B cell (primary cell): ENCODE measurements at regions not wholly inside any gene's neighbourhood (a gene's known extent, or its start where the extent isn't known, plus 50 kb on each side); places are given as distances from the start of the nearest gene placed in this dataset.

Source experiments
- ATAC-seq: fragments of 200-7000 bp; cut with Tn5 transposase; one replicate; pipeline ENCODE4 v1.10.0; 2021; ENCODE audit warnings: low read depth, mild to moderate bottlenecking, moderate number of reproducible peaks, moderate library complexity
- CTCF ChIA-PET: fragments of 350-600 bp; sonication (Branson Sonifier 250); formaldehyde crosslinking; loops from one replicate; lab custom pipeline; 2021; ENCODE audit warnings: antibody characterized with exemption, inconsistent platforms; lab: Charles Lee
- POLR2A ChIA-PET: fragments of 350-600 bp; sonication (Branson Sonifier 250); formaldehyde crosslinking; loops from one replicate; lab custom pipeline; 2021; ENCODE audit warnings: antibody characterized with exemption; lab: Charles Lee
- DNase-seq: peaks from one replicate; pipeline ENCODE4 v3.0.0; 2013
- H2AFZ ChIP-seq: 2 replicates; pipeline ENCODE4 v1.6.1; 2012; ENCODE audit warnings: mild to moderate bottlenecking, low read depth, low read length; ENCODE audit not compliant: insufficient read depth, poor library complexity, severe bottlenecking
- H3K27ac ChIP-seq, 2 donors: 1 replicate in 1 of 2; 2 replicates in 1 of 2; pipeline ENCODE4 v1.5.1; 2012 to 2013; ENCODE audit warnings: low read length in 2 of 2, mild to moderate bottlenecking in 2 of 2, moderate library complexity in 1 of 2
- H3K27me3 ChIP-seq, 4 experiments: fragments of 200-600 bp in 1 of 4; sonication (generic) in 1 of 4; replicated peaks in 1 of 4; 1 replicate in 2 of 4; 2 replicates in 2 of 4; pipeline versions ENCODE4 v1.6.1 to v1.7.0; 2013 to 2016; ENCODE audit warnings: low read length in 3 of 4, mild to moderate bottlenecking in 2 of 4, mixed read lengths in 1 of 4, moderate library complexity in 1 of 4; ENCODE audit not compliant: insufficient read depth in 4 of 4, control insufficient read depth in 3 of 4; ENCODE audit errors: control extremely low read depth in 1 of 4
- H3K36me3 ChIP-seq, 2 experiments: replicated peaks in 1 of 2; 1 replicate in 1 of 2; 2 replicates in 1 of 2; pipeline versions ENCODE4 v1.6.1 to v1.7.1; 2013; ENCODE audit warnings: low read length in 1 of 2; ENCODE audit not compliant: insufficient read depth in 2 of 2, control insufficient read depth in 1 of 2; ENCODE audit errors: control extremely low read depth in 1 of 2, extremely low read depth in 1 of 2
- H3K4me1 ChIP-seq, 2 donors: fragments of 200-600 bp in 1 of 2; sonication (generic) in 1 of 2; 1 replicate in 1 of 2; 2 replicates in 1 of 2; pipeline versions ENCODE4 v1.5.1 to v1.6.1; 2013 to 2017; ENCODE audit warnings: low read length in 2 of 2; ENCODE audit not compliant: control insufficient read depth in 2 of 2, insufficient read depth in 2 of 2
- H3K4me2 ChIP-seq: replicated peaks from 2 replicates; pipeline ENCODE3; 2012; ENCODE audit warnings: mild to moderate bottlenecking, low read depth, low read length; ENCODE audit not compliant: poor library complexity, severe bottlenecking
- H3K4me3 ChIP-seq, 5 experiments: fragments of 200-600 bp in 1 of 5; sonication (generic) in 1 of 5; 1 replicate in 3 of 5; 2 replicates in 2 of 5; pipeline versions ENCODE4 v1.5.1 to v1.7.0; 2011 to 2016; ENCODE audit warnings: low read length in 4 of 5, mild to moderate bottlenecking in 4 of 5, low read depth in 2 of 5, control low read depth in 1 of 5, moderate library complexity in 1 of 5; ENCODE audit not compliant: insufficient read depth in 1 of 5; ENCODE audit errors: control extremely low read depth in 1 of 5, extremely low read depth in 1 of 5
- H3K79me2 ChIP-seq: fragments of 200-600 bp; sonication (generic); one replicate; pipeline ENCODE4 v1.6.0; 2016; ENCODE audit warnings: low read length; ENCODE audit not compliant: control insufficient read depth, insufficient read depth
- H3K9ac ChIP-seq: fragments of 200-600 bp; sonication (generic); 2 replicates; pipeline ENCODE4 v1.6.1; 2017; ENCODE audit warnings: mild to moderate bottlenecking, low read length, moderate library complexity
- H3K9me3 ChIP-seq, 3 donors: one replicate each; pipeline versions ENCODE4 v1.6.1 to v1.7.1; 2013; ENCODE audit warnings: low read length in 2 of 3; ENCODE audit not compliant: control insufficient read depth in 2 of 3, insufficient read depth in 1 of 3; ENCODE audit errors: control extremely low read depth in 1 of 3
- H4K20me1 ChIP-seq: 2 replicates; pipeline ENCODE4 v1.6.0; 2012; ENCODE audit warnings: mild to moderate bottlenecking, low read length; ENCODE audit not compliant: insufficient read depth, control insufficient read depth, poor library complexity, severe bottlenecking
- H3K27ac Mint-ChIP-seq: one replicate; pipeline ENCODE4 v1.8.0; 2021; ENCODE audit warnings: mixed read lengths
- H3K27me3 Mint-ChIP-seq: one replicate; pipeline ENCODE4 v1.8.0; 2021; ENCODE audit warnings: mixed read lengths
- H3K4me1 Mint-ChIP-seq: one replicate; pipeline ENCODE4 v1.8.0; 2021; ENCODE audit warnings: mixed read lengths
- H3K4me3 Mint-ChIP-seq: one replicate; pipeline ENCODE4 v1.8.0; 2021; ENCODE audit warnings: mixed read lengths
- H3K9me3 Mint-ChIP-seq: one replicate; pipeline ENCODE4 v1.8.0; 2022; ENCODE audit warnings: mixed read lengths; ENCODE audit not compliant: insufficient read depth
- EZH2 ChIP-seq: IDR thresholded peaks from 2 replicates; pipeline ENCODE4 v1.6.1; 2012; ENCODE audit warnings: borderline replicate concordance, low read depth, mild to moderate bottlenecking, moderate library complexity, low read length; ENCODE audit not compliant: insufficient read depth, poor library complexity, severe bottlenecking
- WGBS: methylation state at CpG from one replicate; pipeline ENCODE4 v1.1.5; 2013; ENCODE audit warnings: missing lambda C conversion rate; ENCODE audit not compliant: insufficient coverage; 5-methylcytosine and 5-hydroxymethylcytosine counted together
- intact Hi-C: fragments of 100-400 bp; cut with micrococcal nuclease; formaldehyde crosslinking; loops from one replicate; pipeline ENCODE4 v1.10.0; 2022
- TF ChIP-seq, protein P1 (sequence below): fragments of 200-600 bp; IDR thresholded peaks from one replicate; pipeline ENCODE4 v1.8.0; 2022; ENCODE audit warnings: antibody characterized with exemption, mild to moderate bottlenecking

DNA sequence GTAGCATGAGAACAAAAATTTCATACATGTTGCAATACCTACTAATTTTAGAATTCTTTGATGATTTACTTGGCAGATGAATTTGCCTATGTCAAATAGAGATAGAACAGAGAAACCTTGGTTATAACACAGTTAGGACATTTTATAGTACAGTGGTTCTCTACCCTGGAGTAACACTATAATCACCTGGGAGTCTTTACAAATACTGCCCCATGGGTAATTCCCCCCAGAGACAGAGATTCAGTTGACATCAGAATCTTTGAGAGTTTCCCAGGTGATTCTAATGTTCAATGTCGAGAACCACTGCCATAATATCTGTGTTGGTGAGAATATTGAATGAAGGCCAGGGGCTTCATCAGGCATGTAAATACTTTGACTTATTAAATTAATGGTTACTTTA lies 401.3 kb upstream of the NDST4 start:
- Histone ChIP-seq H3K79me2 (no peaks in the 10 kb centered on the region), H3K9me3 (no peaks in the 10 kb centered on the region), H3K27ac (no peak overlapping the region), H3K36me3 (no peaks in the 10 kb centered on the region), H2AFZ (no peak overlapping the region), H3K27me3 (no peaks in the 10 kb centered on the region), H3K4me2 (no peak overlapping the region), H3K4me3 (no peak overlapping the region), H3K9ac (no peak overlapping the region), H4K20me1 (no peaks in the 10 kb centered on the region), H3K4me1 (no peaks in the 10 kb centered on the region)
- WGBS: no CpG with 5 or more reads among the region's 1 CpG
- Mint-ChIP-seq H3K27me3 (no peaks in the 10 kb centered on the region), H3K9me3 (no peaks in the 10 kb centered on the region), H3K27ac (no peak overlapping the region), H3K4me3 (no peak overlapping the region), H3K4me1 (no peaks in the 10 kb centered on the region)
- TF ChIP-seq EZH2: no peak
- TF ChIP-seq, protein P1, sequence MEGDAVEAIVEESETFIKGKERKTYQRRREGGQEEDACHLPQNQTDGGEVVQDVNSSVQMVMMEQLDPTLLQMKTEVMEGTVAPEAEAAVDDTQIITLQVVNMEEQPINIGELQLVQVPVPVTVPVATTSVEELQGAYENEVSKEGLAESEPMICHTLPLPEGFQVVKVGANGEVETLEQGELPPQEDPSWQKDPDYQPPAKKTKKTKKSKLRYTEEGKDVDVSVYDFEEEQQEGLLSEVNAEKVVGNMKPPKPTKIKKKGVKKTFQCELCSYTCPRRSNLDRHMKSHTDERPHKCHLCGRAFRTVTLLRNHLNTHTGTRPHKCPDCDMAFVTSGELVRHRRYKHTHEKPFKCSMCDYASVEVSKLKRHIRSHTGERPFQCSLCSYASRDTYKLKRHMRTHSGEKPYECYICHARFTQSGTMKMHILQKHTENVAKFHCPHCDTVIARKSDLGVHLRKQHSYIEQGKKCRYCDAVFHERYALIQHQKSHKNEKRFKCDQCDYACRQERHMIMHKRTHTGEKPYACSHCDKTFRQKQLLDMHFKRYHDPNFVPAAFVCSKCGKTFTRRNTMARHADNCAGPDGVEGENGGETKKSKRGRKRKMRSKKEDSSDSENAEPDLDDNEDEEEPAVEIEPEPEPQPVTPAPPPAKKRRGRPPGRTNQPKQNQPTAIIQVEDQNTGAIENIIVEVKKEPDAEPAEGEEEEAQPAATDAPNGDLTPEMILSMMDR: no peak
- no peak for DNase-seq
- ChIA-PET POLR2A (no interaction called here), CTCF (no interaction called here)
- no peak for ATAC-seq
- intact Hi-C loops: no loop called here

DNA sequence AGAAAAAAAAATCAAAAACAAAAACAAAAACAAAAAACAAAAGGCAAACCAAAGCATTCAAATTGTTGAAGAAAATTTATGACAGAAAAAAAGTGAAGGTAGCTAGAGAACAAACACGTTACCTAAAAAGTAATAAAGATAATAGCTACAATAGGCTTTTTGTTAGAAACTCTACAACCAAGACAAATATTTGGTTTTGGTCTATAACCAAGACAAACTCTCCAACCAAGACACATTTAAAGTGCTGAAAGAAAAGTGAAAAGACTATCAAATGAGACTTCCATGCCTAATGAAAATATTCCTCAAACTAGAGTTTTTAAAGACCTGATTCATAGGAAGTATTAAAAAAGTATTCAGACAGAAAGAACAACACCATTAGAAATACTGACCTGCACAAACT lies 391.9 kb upstream of the NDST4 start:
- H3K36me3 ChIP-seq: no peaks in the 10 kb centered on the region
- no peaks in the 10 kb centered on the region for H3K4me1 Mint-ChIP-seq
- no peaks in the 10 kb centered on the region for H3K9me3 ChIP-seq
- no peak overlapping the region for H3K4me3 ChIP-seq
- ATAC-seq: no peak
- H3K9ac ChIP-seq: no peak overlapping the region
- TF ChIP-seq EZH2: no peak
- H3K27ac ChIP-seq: no peak overlapping the region
- CTCF ChIA-PET: no interaction called here
- no peak overlapping the region for H3K4me3 Mint-ChIP-seq
- no peaks in the 10 kb centered on the region for H3K27me3 Mint-ChIP-seq
- no peaks in the 10 kb centered on the region for H3K79me2 ChIP-seq
- H2AFZ ChIP-seq: no peak overlapping the region
- H3K9me3 Mint-ChIP-seq: no peaks in the 10 kb centered on the region
- intact Hi-C loops: no loop called here
- H4K20me1 ChIP-seq: no peaks in the 10 kb centered on the region
- no CpG with 5 or more reads among the region's 1 CpG for WGBS
- no peaks in the 10 kb centered on the region for H3K27me3 ChIP-seq
- no peak overlapping the region for H3K27ac Mint-ChIP-seq
- H3K4me2 ChIP-seq: no peak overlapping the region
- no peaks in the 10 kb centered on the region for H3K4me1 ChIP-seq
- POLR2A ChIA-PET: no interaction called here
- DNase-seq: no peak
